ENCODE measurements at regions not wholly inside any gene's neighbourhood (a gene's known extent, or its start where the extent isn't known, plus 50 kb on each side); places are given as distances from the start of the nearest gene placed in this dataset.
A peak's percentile ranks its signal among the peaks of the same experiment; 100 is the strongest.
"Not testable (repeated sequence)": the region's sequence is repeated elsewhere in the genome, so short reads cannot be mapped to it uniquely, and the experiment has no call there.

- DNase-seq, result peak; percentile 77
Measured at GRCh38 chr5:56656846-56657726, 158.3 kb upstream of the MAP3K1 start.

- DNase-seq, result no peak
Measured at GRCh38 chr5:56651893-56652292, 163.5 kb upstream of the MAP3K1 start.

- no peak for DNase-seq
Measured at GRCh38 chr5:56650386-56650785, 165.0 kb upstream of the MAP3K1 start.

DNA sequence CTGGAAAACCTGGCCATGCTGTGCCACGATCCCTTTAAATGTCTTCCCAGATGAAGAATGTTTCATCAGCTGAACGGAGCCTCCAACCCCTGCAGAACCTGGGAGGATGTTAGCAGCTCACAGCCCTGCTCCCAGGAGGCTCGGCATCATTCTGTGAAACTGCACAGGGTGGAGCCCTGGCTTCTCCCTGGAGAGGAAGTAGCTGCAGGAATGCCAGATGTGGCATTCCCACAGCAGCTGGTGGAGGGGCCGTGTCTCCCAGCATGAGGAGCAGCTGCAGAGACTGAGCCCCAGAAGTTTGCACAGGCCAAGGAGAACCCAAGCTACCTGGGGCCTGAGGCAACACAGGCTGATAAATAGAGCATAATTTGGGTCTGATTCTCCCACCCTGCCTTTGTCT, 165.8 kb upstream of the MAP3K1 start:
- DNase-seq, result peak; percentile 64

DNA sequence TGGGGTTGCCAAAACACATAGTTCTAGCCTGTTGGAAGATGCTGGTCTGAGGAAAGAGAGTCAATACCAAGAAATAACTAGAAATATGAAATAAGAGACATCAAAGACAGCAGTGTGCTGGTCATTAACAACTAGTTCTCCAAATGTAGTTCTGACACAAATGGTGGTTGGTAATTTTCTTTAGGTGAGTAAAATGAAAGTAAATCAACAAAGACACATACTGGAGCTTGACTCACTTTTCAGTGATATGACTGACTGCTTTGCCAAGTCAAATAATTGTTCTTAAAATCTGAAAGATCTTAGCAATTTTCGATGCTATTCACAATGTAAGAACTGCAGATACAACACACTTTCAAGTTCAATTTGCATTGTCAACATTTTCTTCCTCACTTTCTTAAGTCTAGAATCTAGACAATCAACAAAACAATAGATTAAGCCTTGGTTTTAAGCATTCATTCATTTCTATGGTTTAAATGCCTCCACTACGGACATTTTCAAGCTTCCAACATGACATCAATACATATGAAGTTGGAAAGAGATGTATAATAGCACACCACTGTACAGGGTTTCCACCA, 166.8 kb upstream of the MAP3K1 start:
- DNase-seq, result no peak

DNA sequence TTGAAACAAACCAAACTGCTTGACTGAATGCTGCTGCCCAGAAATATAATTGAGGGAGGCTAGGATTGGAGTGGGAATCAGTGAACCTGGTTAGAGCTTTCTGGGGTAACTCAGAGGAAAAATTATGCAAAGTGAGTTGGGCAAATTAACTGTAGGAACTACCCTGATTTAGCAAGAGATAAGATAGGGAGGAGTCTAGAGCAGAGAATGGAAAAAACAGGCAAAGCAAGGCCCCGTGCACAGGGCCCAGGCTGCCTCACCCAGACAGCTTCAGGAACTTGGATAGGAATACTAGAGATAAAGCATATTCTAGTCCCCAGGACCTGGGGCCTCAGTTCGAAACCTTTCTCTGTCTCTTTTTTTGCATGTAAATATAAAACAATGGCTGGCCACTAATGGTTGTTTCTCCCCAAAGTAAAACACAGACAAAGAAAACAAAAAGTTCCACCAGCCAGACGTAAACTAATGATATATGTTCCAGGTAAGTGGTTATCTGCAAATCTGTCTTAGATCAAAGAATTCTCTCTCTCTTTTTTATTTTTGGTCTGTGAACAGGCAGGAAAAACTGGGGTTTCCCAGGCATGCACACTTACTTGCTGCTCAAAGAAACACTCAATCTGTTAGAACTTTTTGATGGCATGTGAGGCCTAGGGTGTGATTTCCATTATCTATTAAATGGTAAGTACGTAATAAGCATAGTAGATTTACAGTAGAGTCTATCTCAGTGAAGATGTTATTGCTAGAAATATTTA, 168.1 kb upstream of the MAP3K1 start:
- no peak for DNase-seq

GRCh38 chr5:56641635-56642260, 173.6 kb upstream of the MAP3K1 start:
- DNase-seq, result no peak

GRCh38 chr5:56640763-56641406, 174.5 kb upstream of the MAP3K1 start:
- DNase-seq, result no peak

DNA sequence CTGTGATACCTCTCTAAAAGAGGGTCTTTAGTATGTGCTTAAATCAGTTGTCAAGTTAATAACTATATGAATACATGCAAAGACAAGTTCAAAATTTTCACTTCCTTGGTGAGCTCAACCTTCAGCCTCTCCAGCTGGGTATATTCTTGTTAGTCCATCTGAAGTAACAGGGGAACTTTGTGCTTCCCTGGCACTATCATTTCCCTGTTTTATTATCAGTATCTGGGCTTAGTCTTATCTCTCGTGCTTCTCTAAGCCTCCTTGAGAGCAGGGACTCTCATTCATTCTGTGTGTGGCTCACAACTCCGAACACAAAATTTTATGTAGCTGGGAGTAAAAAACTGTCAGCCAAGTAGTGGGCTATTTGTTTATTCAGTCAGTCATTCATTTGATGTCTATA, 175.9 kb upstream of the MAP3K1 start:
- no peak for DNase-seq

DNA sequence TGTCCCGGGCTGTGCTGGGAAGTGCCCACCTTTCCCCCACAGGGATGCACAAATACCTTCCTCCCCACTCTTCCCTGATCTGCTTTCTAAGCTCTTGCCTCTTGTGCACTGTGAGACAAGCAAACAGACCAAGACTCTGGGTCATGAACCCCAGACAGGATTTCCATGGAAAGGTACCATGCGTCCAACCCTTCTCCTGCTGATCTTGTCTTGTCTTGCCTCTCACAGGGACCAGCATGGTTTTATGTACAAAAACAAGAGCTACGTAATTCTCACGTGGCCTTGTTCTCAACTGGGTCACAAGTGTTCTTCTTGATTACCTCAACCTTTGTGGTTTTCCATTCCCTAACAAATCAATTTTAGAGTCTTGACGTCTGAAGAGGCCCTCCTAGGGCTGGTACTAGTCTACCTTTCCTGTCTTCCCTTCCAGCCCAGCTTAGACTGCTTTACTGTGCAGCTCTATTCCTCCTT, 176.5 kb upstream of the MAP3K1 start:
- peak; percentile 33 for DNase-seq

GRCh38 chr5:56638061-56638621, 177.2 kb upstream of the MAP3K1 start:
- DNase-seq, result peak; percentile 95

- peak; percentile 26 for DNase-seq
Measured at GRCh38 chr5:56637321-56637920, 177.9 kb upstream of the MAP3K1 start.

- DNase-seq, result no peak
Measured at GRCh38 chr5:56633950-56634349, 181.4 kb upstream of the MAP3K1 start.

- no peak for DNase-seq
Measured at GRCh38 chr5:56632939-56633338, 182.4 kb upstream of the MAP3K1 start.

- peak; percentile 90 for DNase-seq
Measured at GRCh38 chr5:56632199-56632598, 183.2 kb upstream of the MAP3K1 start.

DNA sequence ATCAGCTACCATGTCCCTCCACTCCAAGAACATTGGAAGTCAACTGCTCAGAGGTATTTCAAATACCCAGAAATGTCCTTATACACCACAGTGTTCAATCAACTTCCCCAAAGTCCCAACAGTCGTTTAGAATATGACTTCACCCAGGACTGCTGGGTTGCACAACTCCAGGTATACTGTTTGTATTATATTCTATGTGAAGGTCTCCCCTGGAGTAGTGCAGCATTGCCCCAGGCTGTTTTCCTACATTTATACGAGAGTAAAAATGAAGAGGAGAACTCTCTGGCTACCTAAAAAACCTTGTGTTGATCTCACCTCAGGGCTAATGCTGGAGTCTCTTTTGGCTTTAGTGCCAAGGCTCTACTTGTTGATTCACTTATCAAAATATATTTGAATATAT, 183.6 kb upstream of the MAP3K1 start:
- peak; percentile 82 for DNase-seq

GRCh38 chr5:56628616-56629015, 186.7 kb upstream of the MAP3K1 start:
- DNase-seq, result not testable (repeated sequence)

GRCh38 chr5:56625541-56625940, 189.8 kb upstream of the MAP3K1 start:
- DNase-seq, result no peak

DNA sequence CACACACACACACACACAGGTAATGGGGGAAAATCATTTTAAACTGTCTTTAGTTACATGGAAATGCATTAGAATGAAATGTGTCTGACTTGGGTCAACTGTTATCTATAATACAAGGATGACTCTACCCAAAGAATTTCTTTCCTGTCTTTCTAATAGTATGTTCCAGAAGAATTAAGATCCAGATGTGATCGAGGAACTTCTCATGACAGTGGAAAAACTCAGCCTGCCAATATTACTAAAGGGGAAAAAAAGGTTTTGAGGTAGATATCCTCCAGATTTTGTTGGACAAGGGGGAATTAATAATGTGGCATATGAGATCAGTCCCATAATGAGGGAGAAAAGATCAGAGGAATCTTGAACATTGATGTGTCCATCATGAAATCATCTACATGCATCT, 190.6 kb upstream of the MAP3K1 start:
- DNase-seq, result no peak

- no peak for DNase-seq
Measured at GRCh38 chr5:56622141-56622540, 193.2 kb upstream of the MAP3K1 start.

DNA sequence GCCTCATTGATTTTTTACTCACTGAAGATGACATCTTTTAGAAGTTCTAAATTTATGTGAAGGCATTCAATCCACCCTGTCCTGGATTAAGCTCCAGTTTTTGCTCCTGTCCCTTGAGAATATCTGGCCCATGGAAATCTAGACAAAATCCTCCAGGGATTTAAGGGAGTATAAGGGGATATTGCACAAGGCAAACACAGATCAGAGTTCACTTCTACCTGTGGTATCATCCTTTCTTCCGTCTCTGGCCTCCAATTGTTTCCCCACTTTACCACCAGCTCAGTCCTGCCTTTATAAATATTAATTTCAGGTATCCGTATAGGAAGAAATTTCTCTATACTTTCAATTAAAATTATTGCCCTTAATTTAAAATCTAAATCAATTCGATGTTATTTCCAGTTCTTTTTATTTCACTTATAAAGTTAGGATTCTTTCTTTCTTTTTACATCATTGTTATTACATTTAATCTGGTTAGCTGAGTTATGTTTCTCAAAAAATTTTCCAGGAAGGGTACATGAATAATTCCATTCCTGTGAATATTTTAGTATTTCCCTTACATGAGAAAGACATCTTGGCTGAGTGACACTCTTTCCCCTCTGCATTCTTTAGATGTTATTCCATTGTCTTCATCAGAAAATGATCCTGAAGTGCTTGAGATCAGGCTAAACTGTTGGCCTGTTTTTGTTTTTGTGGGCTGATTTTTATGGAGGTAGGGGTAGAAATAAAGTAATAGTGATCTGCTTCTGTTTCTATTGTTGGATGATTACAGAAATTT, 194.3 kb upstream of the MAP3K1 start:
- no peak for DNase-seq

All from NCI-H146 (cell line).